GM18870 (cell line): ENCODE measurements at regions not wholly inside any gene's neighbourhood (a gene's known extent, or its start where the extent isn't known, plus 50 kb on each side); places are given as distances from the start of the nearest gene placed in this dataset.
"Not testable (repeated sequence)": the region's sequence is repeated elsewhere in the genome, so short reads cannot be mapped to it uniquely, and the experiment has no call there.

ENCODE experiments used
- ATAC-seq: cut with Tn5 transposase; IDR thresholded peaks from one replicate; pipeline ENCODE4 v1.9.1; 2021; ENCODE audit warnings: moderate library complexity; ENCODE audit not compliant: unreplicated experiment

DNA sequence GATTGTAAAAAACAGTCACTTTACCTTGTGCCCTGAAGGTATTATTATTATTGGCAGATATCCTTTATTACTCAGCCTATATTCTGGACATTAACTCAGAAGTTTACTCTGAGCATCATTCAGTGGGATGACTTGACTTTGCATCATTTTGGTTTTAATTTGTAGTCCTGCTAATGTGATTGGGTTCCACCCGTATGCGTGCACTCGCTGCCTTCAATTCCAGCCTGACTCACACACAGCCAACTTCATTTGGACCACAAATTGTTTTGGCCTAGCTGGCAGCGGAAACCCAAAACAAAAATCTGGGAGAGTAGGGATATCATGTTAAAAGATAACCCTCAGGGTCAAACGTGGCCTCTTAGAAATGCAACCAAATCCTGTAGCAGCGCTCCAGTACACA, 704.4 kb upstream of the SLC35B3 start:
- ATAC-seq: no peak

DNA sequence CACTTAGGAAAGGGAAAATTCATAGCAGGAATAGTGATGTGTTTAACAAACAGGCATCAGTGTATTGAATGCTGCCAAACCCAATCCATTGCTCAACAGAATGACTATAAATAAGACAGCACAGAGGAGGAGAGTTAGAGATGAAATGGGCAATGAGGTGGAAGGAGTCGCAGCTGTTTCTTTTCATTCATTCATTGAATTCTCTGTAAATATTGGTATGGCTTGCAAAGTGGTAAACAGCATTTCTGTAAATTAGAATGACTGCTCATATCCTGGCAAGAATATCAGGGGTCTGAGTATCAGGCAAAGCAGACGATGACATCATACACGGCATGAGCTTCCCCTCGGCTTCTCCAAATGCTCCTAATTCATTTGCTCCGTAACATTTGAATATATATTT, 703.6 kb upstream of the SLC35B3 start:
- ATAC-seq: no peak

DNA sequence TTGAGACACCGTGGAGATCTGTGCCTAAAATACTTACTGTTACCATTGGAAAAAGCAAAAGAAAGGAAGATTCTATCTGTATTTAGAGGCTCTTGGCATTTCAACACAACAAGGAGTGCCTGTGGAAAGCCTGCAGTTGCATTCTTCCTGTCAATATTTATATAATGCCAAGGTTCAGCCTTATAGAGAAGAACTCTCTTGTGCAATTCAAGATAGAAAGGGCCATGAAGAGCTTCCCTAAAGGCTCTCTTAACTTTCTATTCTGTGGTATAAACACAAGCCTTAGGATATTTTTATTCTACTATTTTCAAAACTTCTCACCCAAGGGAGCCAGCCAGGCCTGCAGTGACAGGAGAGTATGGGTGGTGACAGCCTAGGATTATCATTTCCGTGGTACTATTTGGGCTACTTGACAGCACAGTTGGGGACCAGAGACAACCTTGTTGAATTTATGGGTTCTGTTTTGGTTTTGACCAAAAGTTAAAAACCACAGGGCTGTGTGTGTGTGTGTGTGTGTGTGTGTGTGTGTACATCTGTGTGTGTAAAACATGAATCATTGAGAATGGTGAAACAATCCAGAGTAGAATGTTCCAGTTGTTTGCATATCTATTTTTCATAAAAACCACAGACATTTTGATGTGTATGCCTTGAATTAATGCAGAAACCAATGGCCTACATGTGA, 700.9 kb upstream of the SLC35B3 start:
- ATAC-seq: no peak

DNA sequence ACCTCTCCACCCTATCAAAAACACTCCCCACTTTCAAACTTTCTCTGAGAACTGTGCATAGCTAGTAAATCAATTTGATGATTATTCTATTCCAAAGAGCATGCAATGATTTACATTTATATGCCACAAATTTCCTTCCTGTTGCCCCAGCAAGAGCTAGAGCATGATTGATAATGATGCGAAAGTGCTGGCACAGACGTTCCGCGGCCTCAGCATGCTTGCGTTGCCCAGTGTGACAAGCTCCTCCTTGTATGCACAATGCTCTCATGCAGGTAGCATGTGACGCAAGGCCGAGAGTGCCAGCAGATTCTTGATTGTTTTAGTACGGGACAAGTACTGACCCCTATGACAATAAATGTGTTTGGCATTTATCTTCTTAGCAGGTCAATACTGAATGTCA, 696.3 kb upstream of the SLC35B3 start:
- no peak for ATAC-seq

DNA sequence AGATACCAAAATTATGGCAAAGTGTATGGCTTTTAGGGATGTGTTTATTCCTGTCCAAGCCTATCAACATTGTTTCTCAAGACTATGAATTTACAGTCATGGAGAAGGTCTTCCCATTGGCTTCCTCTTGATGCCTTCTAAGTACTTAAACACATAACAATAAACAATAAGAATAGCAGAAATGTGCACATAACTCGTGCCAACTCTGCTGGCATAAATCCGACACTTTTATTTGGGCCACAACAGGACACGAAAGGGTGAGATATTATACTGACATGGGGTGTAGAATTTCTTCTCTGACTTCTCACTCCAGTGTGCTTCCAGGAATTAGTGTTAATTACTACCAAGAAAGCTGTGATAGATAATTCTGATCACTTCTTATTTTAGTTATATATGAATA, 695.9 kb upstream of the SLC35B3 start:
- ATAC-seq: no peak

GRCh38 chr6:9128970-9129369, 693.6 kb upstream of the SLC35B3 start:
- ATAC-seq: no peak

DNA sequence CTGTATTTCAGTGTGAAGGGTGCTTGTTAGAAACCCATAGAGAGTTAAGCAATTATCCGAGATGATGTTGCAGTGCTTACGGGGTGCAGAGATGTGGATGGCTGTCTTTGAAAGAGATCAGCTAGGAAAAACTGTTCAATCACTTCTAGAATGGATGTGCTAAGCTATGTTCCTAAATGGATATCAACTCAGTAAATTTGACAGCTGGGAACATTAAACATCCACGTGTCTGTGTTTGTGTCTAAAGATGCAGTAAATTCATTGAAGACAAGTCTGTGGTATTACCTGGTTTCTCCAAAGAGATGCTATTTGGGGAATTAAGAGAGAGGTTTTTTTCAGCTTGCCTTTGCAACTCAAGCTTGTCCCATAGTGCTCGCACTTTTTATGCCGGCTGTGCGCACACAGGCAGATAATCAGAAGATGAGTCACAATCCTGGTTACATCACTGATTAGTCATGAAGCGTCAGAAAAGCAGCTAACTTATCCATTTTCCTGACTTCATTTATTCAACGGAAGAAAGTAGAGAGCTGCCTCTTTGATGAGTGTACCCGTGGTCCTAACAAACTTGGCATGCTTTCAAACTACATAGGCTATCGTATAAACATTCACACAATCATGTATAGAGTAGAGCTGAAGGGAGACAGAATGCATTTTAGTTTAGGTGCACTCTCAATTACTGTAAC, 691.7 kb upstream of the SLC35B3 start:
- no peak for ATAC-seq

- ATAC-seq: not testable (repeated sequence)
Observed at GRCh38 chr6:9126034-9126433, 690.7 kb upstream of the SLC35B3 start.

DNA sequence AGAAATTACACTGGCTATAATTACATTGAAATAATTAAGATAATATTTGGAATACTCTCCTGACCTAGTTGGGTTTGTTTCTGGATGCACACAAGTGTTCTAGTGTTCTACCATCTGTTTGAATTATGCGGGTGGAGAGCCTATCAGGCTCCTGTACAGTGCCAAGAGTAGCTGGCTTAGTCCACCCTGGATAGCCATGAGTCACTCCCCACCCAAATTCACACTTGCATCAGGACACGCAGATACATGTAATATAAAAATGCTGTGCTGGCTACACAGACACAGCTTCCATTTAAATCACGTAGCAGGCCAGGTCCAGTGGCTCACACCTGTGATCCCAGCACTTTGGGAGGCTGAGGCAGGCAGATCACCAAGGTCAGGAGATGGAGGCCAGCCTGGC, 686.2 kb upstream of the SLC35B3 start:
- ATAC-seq: no peak

DNA sequence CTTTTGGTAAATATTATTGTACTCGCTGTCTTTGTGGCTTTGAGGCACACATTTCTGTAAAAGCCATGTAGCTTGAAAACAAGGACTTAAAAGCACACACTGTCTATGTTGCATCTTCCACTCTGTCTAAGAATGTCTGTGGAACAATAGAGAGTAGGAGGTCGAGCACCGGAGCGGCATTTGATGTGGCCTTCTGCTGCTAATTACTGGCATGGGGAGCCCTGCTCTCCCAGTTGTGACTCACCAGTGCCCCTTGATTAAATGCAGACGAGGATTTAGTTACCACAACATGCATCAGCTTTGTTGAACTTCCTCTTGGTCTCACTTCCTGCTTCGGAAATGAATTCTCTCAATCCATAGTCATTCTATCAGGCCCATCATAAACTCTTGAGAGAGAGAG, 680.7 kb upstream of the SLC35B3 start:
- no peak for ATAC-seq

DNA sequence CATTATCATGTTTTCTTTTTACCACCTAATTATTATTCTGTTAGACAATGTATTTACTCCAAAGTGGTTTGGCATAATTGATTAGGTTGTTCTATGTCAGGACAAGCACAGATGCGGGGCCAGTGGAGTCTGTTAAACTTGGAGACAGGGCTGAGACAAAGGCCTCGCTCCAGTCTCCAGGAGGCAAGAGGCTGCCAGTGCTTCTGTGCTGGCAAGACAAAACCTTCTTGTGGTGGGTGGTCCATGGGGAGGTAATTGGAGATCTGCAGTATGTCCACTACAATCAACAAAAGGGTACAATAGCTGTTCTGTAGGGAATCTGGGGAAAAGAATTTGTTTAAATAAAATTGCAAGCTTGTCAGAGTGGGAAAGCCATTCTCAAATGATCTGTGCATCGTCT, 677.2 kb upstream of the SLC35B3 start:
- no peak for ATAC-seq

DNA sequence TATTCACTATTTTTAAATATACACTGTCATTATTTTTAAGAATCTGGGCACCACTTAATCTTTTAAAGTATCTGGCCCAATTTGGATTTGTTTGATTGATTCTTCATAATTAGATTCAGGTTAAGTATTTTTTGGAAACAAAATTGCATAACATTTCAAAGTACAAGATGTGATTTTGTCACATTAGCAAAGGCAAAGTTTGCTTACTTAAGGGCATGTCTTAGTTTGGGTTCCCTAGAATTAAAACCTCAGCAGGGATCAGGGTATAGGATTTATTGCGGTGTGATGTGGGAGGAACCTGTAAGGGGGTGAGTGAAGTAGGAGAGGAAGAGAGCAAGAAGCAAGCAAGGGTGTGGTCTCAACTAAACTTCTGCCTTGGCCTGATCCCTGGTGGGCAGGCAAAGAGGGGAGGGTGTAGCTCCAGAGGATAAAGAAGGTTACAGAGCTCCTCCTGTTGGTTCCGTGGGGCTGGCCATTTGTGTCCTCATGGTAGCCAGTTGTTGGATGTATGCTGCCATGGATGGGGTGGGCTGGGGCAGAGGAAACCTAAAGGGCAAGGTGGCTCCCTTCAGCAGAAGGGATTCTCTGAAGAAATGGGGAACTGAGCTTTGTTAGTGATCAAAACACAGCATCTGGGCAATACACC, 668.7 kb upstream of the SLC35B3 start:
- no peak for ATAC-seq

DNA sequence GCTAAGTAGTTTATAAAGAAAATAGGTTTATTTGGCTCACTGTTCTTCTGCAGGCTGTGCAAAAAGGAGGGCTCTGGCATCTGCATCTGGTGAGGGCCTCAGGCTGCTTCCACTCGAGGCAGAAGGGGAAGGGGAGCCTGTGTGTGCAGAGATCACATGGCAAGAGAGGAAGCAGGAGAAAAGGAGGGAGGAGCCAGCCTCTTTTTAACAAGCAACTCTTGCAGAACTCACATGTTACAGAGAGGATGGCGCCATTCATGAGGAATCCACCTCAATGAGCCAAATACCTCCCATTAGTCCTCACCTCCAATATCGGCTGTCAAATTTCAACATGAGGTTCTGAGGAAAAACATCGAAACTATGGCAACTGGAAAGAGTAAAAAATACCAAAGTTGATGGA, 666.6 kb upstream of the SLC35B3 start:
- ATAC-seq: no peak

- ATAC-seq: no peak
Observed at GRCh38 chr6:9100869-9101580, 665.7 kb upstream of the SLC35B3 start.

- no peak for ATAC-seq
Observed at GRCh38 chr6:9095729-9096128, 660.4 kb upstream of the SLC35B3 start.

GRCh38 chr6:9095137-9095536, 659.8 kb upstream of the SLC35B3 start:
- ATAC-seq: no peak

DNA sequence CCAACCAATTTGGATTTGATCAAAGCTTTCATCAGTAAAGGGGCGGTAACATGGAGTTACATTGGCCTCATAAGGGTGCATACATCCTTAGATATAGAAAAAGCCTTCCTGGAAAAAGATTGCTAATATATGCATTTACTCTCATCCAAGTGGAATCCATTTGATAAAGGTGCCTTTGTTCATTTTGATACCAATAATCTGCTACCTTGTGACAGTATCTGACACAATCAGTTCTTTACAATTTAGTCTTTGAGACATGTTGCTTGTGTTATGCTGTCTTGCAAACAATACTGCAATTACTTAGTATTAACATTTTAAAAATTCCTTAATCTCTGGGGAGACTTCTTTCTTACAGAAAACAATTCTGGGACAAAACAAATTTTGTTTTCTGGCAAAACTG, 654.4 kb upstream of the SLC35B3 start:
- no peak for ATAC-seq

- no peak for ATAC-seq
Observed at GRCh38 chr6:9087470-9087869, 652.1 kb upstream of the SLC35B3 start.

DNA sequence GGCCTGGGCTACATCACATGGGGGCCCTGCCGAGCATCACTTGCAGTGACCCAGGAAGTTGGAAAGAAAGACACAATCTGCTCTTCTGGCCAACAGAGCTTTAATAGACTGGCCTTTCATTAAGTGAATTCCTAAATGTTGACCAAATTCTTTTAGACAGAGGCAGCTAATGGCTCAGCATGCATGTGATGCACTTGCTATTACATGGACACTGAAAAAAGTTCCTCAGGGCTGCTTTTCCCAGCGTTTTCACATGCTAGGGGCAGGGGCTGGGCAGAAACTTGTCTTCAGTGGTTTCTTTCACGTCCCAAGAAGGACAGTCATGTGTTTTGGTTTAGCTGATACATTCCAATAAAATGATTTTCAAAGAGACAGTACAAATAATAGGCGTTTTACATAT, 651.0 kb upstream of the SLC35B3 start:
- no peak for ATAC-seq

- ATAC-seq: no peak
Observed at GRCh38 chr6:9085709-9086070, 650.3 kb upstream of the SLC35B3 start.

GRCh38 chr6:9085054-9085708, 649.8 kb upstream of the SLC35B3 start:
- no peak for ATAC-seq
